ENCODE measurements at regions not wholly inside any gene's neighbourhood (a gene's known extent, or its start where the extent isn't known, plus 50 kb on each side); places are given as distances from the start of the nearest gene placed in this dataset.

GRCh38 chr4:167730769-167731168 is 361.6 kb upstream of the ANXA10 start:
- TF ChIP-seq CTCF (IDR thresholded peaks at IDR 0.05; ENCODE audit: low read depth, low read length), result no peak
- H3K27ac ChIP-seq (ENCODE audit: low read depth, low read length), result no peak overlapping the region
- H3K27me3 ChIP-seq (ENCODE audit: control insufficient read depth, insufficient read depth, low read length), result no peaks in the 10 kb centered on the region
- no peak for DNase-seq (ENCODE audit: low read depth, low spot score)
- peaks cover 8% of the 10 kb centered on the region for H3K9me3 ChIP-seq (ENCODE audit: control insufficient read depth, insufficient read depth, low read length)
- H3K4me3 ChIP-seq (ENCODE audit: low read depth, low read length), result no peak overlapping the region
- POLR2A ChIA-PET, result no interaction called here
- CTCF ChIA-PET, result no interaction called here

GRCh38 chr4:167745024-167745687 is 347.2 kb upstream of the ANXA10 start:
- ChIA-PET POLR2A (no interaction called here), CTCF (no interaction called here)
- Histone ChIP-seq H3K9me3 (ENCODE audit: control insufficient read depth, insufficient read depth, low read length) (no peaks in the 10 kb centered on the region), H3K27me3 (ENCODE audit: control insufficient read depth, insufficient read depth, low read length) (no peaks in the 10 kb centered on the region), H3K4me3 (ENCODE audit: low read depth, low read length) (no peak overlapping the region), H3K27ac (ENCODE audit: low read depth, low read length) (no peak overlapping the region)
- TF ChIP-seq CTCF (IDR thresholded peaks at IDR 0.05; ENCODE audit: low read depth, low read length), result no peak
- DNase-seq (ENCODE audit: low read depth, low spot score), result no peak

GRCh38 chr4:167767281-167767680 is 325.1 kb upstream of the ANXA10 start:
- no peaks in the 10 kb centered on the region for H3K27me3 ChIP-seq (ENCODE audit: control insufficient read depth, insufficient read depth, low read length)
- H3K4me3 ChIP-seq (ENCODE audit: low read depth, low read length), result no peak overlapping the region
- no peak overlapping the region for H3K27ac ChIP-seq (ENCODE audit: low read depth, low read length)
- H3K9me3 ChIP-seq (ENCODE audit: control insufficient read depth, insufficient read depth, low read length), result no peaks in the 10 kb centered on the region
- TF ChIP-seq CTCF (IDR thresholded peaks at IDR 0.05; ENCODE audit: low read depth, low read length), result no peak
- DNase-seq (ENCODE audit: low read depth, low spot score), result no peak
- ChIA-PET POLR2A (no interaction called here), CTCF (interaction anchor here (1.4 kb wide), 1 partner anchor 144 kb away, joined by 3 read pairs; no protein-coding TSS in a partner anchor)

GRCh38 chr4:167774646-167775045 is 317.7 kb upstream of the ANXA10 start:
- CTCF ChIA-PET, result interaction anchor here (1.2 kb wide), 1 partner anchor 379 kb away, joined by 3 read pairs; no protein-coding TSS in a partner anchor
- POLR2A ChIA-PET, result no interaction called here
- Histone ChIP-seq H3K27ac (ENCODE audit: low read depth, low read length) (no peak overlapping the region), H3K9me3 (ENCODE audit: control insufficient read depth, insufficient read depth, low read length) (no peaks in the 10 kb centered on the region), H3K4me3 (ENCODE audit: low read depth, low read length) (no peak overlapping the region), H3K27me3 (ENCODE audit: control insufficient read depth, insufficient read depth, low read length) (no peaks in the 10 kb centered on the region)
- DNase-seq (ENCODE audit: low read depth, low spot score), result no peak
- no peak for TF ChIP-seq CTCF (IDR thresholded peaks at IDR 0.05; ENCODE audit: low read depth, low read length)

GRCh38 chr4:167775375-167775774 is 317.0 kb upstream of the ANXA10 start:
- H3K9me3 ChIP-seq (ENCODE audit: control insufficient read depth, insufficient read depth, low read length), result no peaks in the 10 kb centered on the region
- no peak for TF ChIP-seq CTCF (IDR thresholded peaks at IDR 0.05; ENCODE audit: low read depth, low read length)
- no peak overlapping the region for H3K27ac ChIP-seq (ENCODE audit: low read depth, low read length)
- ChIA-PET CTCF (no interaction called here), POLR2A (no interaction called here)
- H3K4me3 ChIP-seq (ENCODE audit: low read depth, low read length), result no peak overlapping the region
- no peaks in the 10 kb centered on the region for H3K27me3 ChIP-seq (ENCODE audit: control insufficient read depth, insufficient read depth, low read length)
- no peak for DNase-seq (ENCODE audit: low read depth, low spot score)

All from AG04450 (cell line).